Epithelial cell of esophagus (primary cell): ENCODE measurements at regions not wholly inside any gene's neighbourhood (a gene's known extent, or its start where the extent isn't known, plus 50 kb on each side); places are given as distances from the start of the nearest gene placed in this dataset.

ENCODE experiments used
- DNase-seq: peaks from one replicate; pipeline ENCODE4 v3.0.0; 2010; ENCODE audit warnings: low read depth
- H3K4me3 ChIP-seq: 2 replicates; pipeline ENCODE4 v1.5.1; 2011; ENCODE audit warnings: mild to moderate bottlenecking, low read length, control low read depth
- TF ChIP-seq, protein P1 (sequence below): IDR thresholded peaks from 2 replicates; pipeline ENCODE4 v1.5.1; 2011; ENCODE audit warnings: low read depth, mild to moderate bottlenecking, low read length, control low read depth, inconsistent platforms; ENCODE audit not compliant: insufficient read depth; ENCODE audit errors: missing control alignments

DNA sequence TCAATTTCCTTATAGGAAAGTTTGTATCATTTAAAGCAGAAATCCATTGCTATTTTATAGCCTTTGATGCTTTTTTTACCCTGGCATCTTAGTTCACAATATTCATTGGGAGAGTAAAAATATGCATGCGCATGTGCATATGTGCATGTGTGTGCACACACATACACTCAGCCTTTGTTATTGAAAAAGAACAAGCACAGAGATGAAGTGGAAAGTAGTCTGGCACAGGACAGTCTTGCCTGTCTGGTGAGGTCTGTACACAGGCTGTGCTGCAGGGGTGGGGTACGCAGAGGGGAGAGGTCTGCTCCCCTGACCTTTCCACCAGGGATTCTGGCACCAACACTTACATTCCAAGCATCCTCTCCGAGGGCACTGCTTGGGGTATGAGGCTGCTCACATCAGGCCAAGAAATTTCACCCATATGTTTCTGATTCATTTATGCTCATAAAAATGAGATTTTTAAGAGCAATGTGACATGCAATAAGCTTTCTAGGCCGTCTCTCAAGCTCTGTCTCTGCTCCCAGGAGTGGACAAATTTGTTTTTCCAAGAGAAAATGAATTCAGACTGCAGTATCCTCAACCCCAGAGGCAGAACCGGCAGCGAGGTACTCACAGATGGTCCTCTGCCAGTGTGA is 237.2 kb downstream of the INSIG2 start:
- TF ChIP-seq, protein P1, sequence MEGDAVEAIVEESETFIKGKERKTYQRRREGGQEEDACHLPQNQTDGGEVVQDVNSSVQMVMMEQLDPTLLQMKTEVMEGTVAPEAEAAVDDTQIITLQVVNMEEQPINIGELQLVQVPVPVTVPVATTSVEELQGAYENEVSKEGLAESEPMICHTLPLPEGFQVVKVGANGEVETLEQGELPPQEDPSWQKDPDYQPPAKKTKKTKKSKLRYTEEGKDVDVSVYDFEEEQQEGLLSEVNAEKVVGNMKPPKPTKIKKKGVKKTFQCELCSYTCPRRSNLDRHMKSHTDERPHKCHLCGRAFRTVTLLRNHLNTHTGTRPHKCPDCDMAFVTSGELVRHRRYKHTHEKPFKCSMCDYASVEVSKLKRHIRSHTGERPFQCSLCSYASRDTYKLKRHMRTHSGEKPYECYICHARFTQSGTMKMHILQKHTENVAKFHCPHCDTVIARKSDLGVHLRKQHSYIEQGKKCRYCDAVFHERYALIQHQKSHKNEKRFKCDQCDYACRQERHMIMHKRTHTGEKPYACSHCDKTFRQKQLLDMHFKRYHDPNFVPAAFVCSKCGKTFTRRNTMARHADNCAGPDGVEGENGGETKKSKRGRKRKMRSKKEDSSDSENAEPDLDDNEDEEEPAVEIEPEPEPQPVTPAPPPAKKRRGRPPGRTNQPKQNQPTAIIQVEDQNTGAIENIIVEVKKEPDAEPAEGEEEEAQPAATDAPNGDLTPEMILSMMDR, result no peak
- no peak overlapping the region for H3K4me3 ChIP-seq
- no peak for DNase-seq

DNA sequence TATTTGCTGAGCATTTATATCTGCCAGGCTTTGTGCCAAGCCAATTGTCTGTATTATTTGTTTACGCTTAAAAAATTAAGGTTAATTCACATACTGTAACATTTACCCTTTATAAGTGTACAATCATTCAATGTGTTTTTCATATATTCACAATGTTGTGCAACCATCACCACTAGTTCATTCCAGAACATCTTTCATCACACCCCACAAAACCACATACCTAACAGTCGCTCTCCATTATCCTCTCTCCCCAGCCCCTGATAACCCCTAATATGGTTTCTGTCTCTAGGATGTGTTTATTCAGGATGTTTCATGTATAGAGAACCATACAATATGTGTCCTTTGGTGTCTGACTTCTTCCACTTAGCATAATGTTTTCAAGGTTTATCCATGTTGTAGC is 234.1 kb downstream of the INSIG2 start:
- no peak overlapping the region for H3K4me3 ChIP-seq
- TF ChIP-seq, protein P1, result no peak

DNA sequence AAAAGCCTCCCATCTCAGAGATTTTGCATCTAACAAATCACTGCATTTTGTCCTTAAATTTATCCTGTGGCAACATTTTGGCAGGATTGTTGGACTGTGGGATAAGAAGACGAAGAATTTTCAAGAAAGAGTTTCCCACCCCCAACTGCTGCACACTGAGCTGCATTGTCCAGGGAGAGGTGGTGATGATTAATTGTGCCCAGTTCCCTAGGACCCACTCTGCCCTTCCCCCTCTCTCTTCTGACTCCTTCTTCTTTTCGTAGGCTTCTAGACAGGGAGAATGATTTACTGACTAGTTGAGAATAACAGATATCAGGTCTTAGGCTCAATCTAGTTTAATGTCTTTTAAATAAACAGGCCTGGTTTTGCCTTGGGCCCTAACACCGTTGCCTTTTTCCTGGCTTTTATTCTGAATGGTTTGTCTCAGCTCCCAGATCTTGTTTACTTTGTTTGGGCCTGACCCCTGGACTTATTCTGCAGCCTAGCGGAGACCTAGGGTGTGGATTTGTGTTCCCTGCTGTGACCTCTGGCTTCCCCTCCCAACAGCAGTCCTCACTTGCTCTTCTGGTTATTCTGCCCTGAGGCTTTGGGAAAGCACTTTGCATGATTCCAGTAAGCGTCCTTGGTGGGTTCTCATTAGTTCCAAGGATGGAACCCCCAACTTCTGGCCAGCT is 233.3 kb downstream of the INSIG2 start:
- TF ChIP-seq, protein P1, result no peak
- H3K4me3 ChIP-seq, result no peak overlapping the region
- peak; percentile 35 for DNase-seq

More for the DNA sequence above, 234.1 kb downstream of the INSIG2 start:
- DNase-seq, result peak; percentile 15

DNA sequence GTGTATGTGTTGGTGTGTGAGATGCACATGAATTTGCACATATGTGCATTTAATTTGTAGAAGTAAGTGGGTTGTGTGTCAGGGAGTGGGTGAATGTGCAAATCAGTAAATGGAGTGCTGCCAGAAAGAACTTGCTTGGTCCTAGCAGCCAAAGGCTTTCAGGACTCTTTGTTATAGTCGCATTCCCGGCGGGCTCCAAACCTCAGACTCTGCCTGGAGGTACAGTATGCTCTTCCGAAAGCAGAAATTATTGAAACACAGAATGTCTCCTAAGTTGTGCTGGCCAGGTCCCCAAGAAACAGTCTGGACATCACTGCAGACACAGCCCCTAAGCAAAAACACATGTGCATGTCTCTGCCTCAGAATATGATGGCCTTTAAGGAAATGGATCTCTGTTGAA is 232.4 kb downstream of the INSIG2 start:
- DNase-seq, result no peak
- TF ChIP-seq, protein P1, result no peak
- no peak overlapping the region for H3K4me3 ChIP-seq

DNA sequence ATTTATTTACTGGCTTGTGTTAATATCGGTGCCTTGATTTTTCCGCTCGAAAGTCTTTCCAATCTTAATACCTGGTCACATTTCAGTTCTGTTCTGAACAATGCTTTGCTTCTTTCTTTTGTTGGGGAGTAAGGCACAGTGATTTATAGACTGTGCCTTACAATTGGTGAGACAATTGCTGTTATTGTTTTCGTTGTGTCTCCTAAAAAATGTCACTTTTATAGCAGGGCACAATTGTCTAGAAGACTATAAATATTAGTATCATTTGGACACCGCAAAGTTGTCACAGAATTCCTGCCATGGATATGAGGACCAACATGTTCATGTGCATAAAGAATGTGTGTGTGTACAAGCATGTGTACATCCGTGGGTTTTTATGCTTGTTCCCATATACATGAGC is 231.9 kb downstream of the INSIG2 start:
- TF ChIP-seq, protein P1, result no peak
- no peak for DNase-seq
- no peak overlapping the region for H3K4me3 ChIP-seq

DNA sequence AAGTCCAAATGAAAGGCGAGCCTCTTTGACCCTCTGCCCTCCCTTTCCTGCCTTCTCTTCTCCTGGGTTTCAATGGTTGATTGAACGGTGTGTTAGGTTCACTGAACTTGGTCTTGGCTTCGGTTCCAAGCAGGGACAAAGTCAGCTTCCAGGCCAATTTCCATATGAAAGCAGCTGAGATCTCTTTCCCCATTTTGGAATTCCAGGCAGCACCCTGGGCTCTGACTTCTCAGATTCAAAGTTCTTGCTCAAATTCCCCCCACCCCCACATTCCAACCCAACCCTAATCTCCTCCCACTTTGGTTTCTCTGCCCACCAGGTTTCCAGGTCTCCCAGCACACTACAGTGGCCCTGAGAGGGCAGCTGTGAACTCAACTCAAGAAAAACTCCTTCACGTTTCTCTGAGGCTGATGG is 231.0 kb downstream of the INSIG2 start:
- no peak for DNase-seq

More for the DNA sequence above, 231.0 kb downstream of the INSIG2 start:
- TF ChIP-seq, protein P1, result no peak
- no peak overlapping the region for H3K4me3 ChIP-seq
